ENCODE measurements at regions not wholly inside any gene's neighbourhood (a gene's known extent, or its start where the extent isn't known, plus 50 kb on each side); places are given as distances from the start of the nearest gene placed in this dataset.

- TF ChIP-seq, protein P1, sequence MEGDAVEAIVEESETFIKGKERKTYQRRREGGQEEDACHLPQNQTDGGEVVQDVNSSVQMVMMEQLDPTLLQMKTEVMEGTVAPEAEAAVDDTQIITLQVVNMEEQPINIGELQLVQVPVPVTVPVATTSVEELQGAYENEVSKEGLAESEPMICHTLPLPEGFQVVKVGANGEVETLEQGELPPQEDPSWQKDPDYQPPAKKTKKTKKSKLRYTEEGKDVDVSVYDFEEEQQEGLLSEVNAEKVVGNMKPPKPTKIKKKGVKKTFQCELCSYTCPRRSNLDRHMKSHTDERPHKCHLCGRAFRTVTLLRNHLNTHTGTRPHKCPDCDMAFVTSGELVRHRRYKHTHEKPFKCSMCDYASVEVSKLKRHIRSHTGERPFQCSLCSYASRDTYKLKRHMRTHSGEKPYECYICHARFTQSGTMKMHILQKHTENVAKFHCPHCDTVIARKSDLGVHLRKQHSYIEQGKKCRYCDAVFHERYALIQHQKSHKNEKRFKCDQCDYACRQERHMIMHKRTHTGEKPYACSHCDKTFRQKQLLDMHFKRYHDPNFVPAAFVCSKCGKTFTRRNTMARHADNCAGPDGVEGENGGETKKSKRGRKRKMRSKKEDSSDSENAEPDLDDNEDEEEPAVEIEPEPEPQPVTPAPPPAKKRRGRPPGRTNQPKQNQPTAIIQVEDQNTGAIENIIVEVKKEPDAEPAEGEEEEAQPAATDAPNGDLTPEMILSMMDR (IDR thresholded peaks at IDR 0.05; ENCODE audit: insufficient read depth, low read depth, low read length) = no peak
- POLR2A ChIA-PET = no interaction called here
- CTCF ChIA-PET = interaction anchor here (1.4 kb wide), 1 partner anchor 8 kb away, joined by 4 read pairs; no protein-coding TSS in a partner anchor
- Histone ChIP-seq H3K4me3 (ENCODE audit: low read depth, low read length) (no peak overlapping the region), H3K27me3 (ENCODE audit: control insufficient read depth, insufficient read depth, low read length) (peaks cover 4% of the 10 kb centered on the region), H3K36me3 (ENCODE audit: control insufficient read depth, insufficient read depth, low read length) (no peaks in the 10 kb centered on the region)
- DNase-seq (ENCODE audit: low read depth) = no peak
Observed at GRCh38 chr10:29199339-29199738, 89.5 kb upstream of the LYZL1 start.

- ChIA-PET POLR2A (no interaction called here), CTCF (interaction anchor here (1.4 kb wide), 1 partner anchor 9 kb away, joined by 4 read pairs; no protein-coding TSS in a partner anchor)
- Histone ChIP-seq H3K4me3 (ENCODE audit: low read depth, low read length) (no peak overlapping the region), H3K36me3 (ENCODE audit: control insufficient read depth, insufficient read depth, low read length) (no peaks in the 10 kb centered on the region), H3K27me3 (ENCODE audit: control insufficient read depth, insufficient read depth, low read length) (peaks cover 4% of the 10 kb centered on the region; the same call in 1 of the 2 replicates)
- DNase-seq (ENCODE audit: low read depth) = no peak
- TF ChIP-seq, protein P1 (IDR thresholded peaks at IDR 0.05; ENCODE audit: insufficient read depth, low read depth, low read length) = no peak
Observed at GRCh38 chr10:29199941-29200679, 88.8 kb upstream of the LYZL1 start.

DNA sequence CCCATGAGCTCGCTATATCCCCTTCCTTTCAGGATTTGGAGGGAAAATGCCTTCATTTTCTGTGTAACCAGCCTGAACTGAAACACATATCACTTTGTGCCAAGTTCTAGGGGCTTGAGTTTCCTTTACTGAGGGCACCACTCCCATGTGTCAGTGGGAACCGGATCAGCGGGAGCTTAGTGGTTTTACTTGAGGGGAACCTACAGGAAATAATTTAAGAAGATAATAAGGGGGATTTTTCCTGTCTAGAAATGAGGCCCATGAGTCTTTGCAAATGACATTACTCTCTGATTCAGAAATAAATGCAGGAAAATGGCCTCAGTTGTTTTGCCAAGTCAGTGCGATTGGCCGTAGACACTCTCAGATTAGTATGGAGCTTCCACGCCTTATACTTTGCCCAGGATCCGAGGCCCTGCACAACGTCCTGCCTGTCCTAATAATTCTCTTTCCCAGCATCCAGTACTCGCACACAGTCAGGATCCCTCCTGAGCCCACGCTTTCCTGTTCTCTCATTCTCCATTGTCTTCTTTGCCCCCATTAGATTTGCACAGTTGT, 86.4 kb upstream of the LYZL1 start:
- POLR2A ChIA-PET = no interaction called here
- H3K27me3 ChIP-seq (ENCODE audit: control insufficient read depth, insufficient read depth, low read length) = peaks cover 2% of the 10 kb centered on the region
- no peak for DNase-seq (ENCODE audit: low read depth)

DNA sequence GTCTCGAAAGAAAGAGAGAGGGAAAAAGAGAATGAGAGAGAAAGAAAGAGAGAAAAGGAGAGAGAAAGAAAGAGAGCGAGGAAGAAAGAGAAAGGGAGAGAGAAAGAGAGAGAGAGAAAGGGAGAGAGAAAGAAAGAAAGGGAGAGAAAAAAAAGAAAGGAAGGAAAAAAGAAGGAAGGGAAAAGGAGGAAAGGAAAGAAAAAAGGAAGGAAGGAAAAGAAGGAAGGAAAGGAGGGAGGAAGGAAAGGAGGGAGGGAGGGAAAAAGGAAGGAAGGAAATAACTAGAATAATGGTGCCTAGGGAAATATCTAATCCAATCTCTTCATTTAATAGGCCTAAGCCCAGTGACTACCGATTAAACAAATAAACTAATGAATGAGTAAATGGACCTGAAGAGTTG, 85.4 kb upstream of the LYZL1 start:
- POLR2A ChIA-PET = no interaction called here
- DNase-seq (ENCODE audit: low read depth) = no peak
- CTCF ChIA-PET = interaction anchor here (1.5 kb wide), 1 partner anchor 36 kb away, joined by 3 read pairs; no protein-coding TSS in a partner anchor
- H3K4me3 ChIP-seq (ENCODE audit: low read depth, low read length) = no peak overlapping the region
- H3K36me3 ChIP-seq (ENCODE audit: control insufficient read depth, insufficient read depth, low read length) = no peaks in the 10 kb centered on the region
- TF ChIP-seq, protein P1 (IDR thresholded peaks at IDR 0.05; ENCODE audit: insufficient read depth, low read depth, low read length) = no peak
- peaks cover 2% of the 10 kb centered on the region for H3K27me3 ChIP-seq (ENCODE audit: control insufficient read depth, insufficient read depth, low read length)

More for the DNA sequence above, 86.4 kb upstream of the LYZL1 start:
- TF ChIP-seq, protein P1 (IDR thresholded peaks at IDR 0.05; ENCODE audit: insufficient read depth, low read depth, low read length) = no peak
- Histone ChIP-seq H3K4me3 (ENCODE audit: low read depth, low read length) (no peak overlapping the region), H3K36me3 (ENCODE audit: control insufficient read depth, insufficient read depth, low read length) (no peaks in the 10 kb centered on the region)
- CTCF ChIA-PET = interaction anchor here (0.5 kb wide), 1 partner anchor 244 kb away, joined by 3 read pairs; no protein-coding TSS in a partner anchor

DNA sequence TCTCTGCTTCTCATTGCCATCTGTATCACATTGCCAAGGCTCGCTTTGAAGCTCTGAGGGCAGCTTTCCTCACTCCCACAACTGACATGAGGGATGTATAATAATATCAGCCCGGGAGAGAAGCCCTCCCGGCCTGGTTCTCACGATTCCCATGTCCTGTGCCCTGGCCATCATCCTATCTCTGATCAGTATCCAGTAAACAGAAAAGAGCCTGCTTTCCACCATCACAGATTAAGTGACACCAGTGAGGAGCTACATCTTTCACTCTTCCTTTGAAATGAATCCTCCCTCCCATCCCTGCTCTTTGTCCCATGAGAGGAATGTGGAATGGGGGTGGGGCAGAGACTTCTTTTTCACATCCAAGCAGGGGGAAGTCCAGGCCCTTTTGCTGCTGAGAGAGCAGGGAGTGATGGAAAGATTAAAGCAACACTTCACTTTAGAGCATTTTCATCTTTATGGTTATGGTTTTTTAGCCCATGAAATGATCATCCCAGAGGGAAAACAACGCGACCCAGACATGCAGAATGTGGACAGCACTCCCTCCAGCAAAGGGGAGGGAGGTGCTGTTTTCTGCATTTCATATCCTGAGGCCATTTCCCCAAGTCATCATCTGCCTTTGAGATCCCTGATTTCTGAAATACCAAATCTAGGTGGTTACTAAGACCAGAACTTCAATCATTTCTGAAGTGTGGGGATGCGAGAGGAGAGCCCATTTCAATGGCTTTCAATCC, 84.6 kb upstream of the LYZL1 start:
- Histone ChIP-seq H3K36me3 (ENCODE audit: control insufficient read depth, insufficient read depth, low read length) (no peaks in the 10 kb centered on the region), H3K4me3 (ENCODE audit: low read depth, low read length) (no peak overlapping the region), H3K27me3 (ENCODE audit: control insufficient read depth, insufficient read depth, low read length) (peaks cover 2% of the 10 kb centered on the region)
- TF ChIP-seq, protein P1 (IDR thresholded peaks at IDR 0.05; ENCODE audit: insufficient read depth, low read depth, low read length) = no peak
- ChIA-PET POLR2A (no interaction called here), CTCF (interaction anchor here (1.5 kb wide), 1 partner anchor 35 kb away, joined by 3 read pairs; no protein-coding TSS in a partner anchor)
- DNase-seq (ENCODE audit: low read depth) = no peak

Measured in BJ (cell line).